NCI-H526 treated with DMSO at 0.1 percent for 48 hours (cell line): ENCODE measurements at regions not wholly inside any gene's neighbourhood (a gene's known extent, or its start where the extent isn't known, plus 50 kb on each side); places are given as distances from the start of the nearest gene placed in this dataset.

ENCODE experiments used
- DNase-seq: peaks from one replicate; lab custom pipeline; 2025; lab: John Stamatoyannopoulos, UW

GRCh38 chr4:110675426-110675825 is 52.5 kb upstream of the PITX2 start:
- no peak for DNase-seq

GRCh38 chr4:110676241-110676640 is 53.4 kb upstream of the PITX2 start:
- DNase-seq: no peak

GRCh38 chr4:110678517-110679227 is 55.8 kb upstream of the PITX2 start:
- no peak for DNase-seq

- DNase-seq: no peak
Observed at GRCh38 chr4:110680265-110680664, 57.4 kb upstream of the PITX2 start.

GRCh38 chr4:110681381-110681780 is 58.5 kb upstream of the PITX2 start:
- DNase-seq: no peak

GRCh38 chr4:110682311-110682710 is 59.4 kb upstream of the PITX2 start:
- DNase-seq: no peak

GRCh38 chr4:110683601-110684000 is 60.7 kb upstream of the PITX2 start:
- DNase-seq: no peak

- no peak for DNase-seq
Observed at GRCh38 chr4:110702326-110702725, 79.4 kb upstream of the PITX2 start.

GRCh38 chr4:110704748-110705439 is 82.0 kb upstream of the PITX2 start:
- no peak for DNase-seq

GRCh38 chr4:110705440-110705782 is 82.5 kb upstream of the PITX2 start:
- no peak for DNase-seq

GRCh38 chr4:110710070-110710469 is 87.2 kb upstream of the PITX2 start:
- DNase-seq: no peak

- DNase-seq: no peak
Observed at GRCh38 chr4:110712486-110712885, 89.6 kb upstream of the PITX2 start.

GRCh38 chr4:110730318-110730717 is 107.4 kb upstream of the PITX2 start:
- no peak for DNase-seq

- DNase-seq: no peak
Observed at GRCh38 chr4:110733901-110734300, 111.0 kb upstream of the PITX2 start.

- no peak for DNase-seq
Observed at GRCh38 chr4:110735686-110736085, 112.8 kb upstream of the PITX2 start.

- DNase-seq: no peak
Observed at GRCh38 chr4:110737931-110738330, 115.1 kb upstream of the PITX2 start.

GRCh38 chr4:110742143-110742542 is 119.3 kb upstream of the PITX2 start:
- no peak for DNase-seq

- no peak for DNase-seq
Observed at GRCh38 chr4:110748071-110748470, 125.2 kb upstream of the PITX2 start.

- no peak for DNase-seq
Observed at GRCh38 chr4:110751183-110751582, 128.3 kb upstream of the PITX2 start.

- DNase-seq: no peak
Observed at GRCh38 chr4:110751986-110752385, 129.1 kb upstream of the PITX2 start.

- no peak for DNase-seq
Observed at GRCh38 chr4:110753466-110753865, 130.6 kb upstream of the PITX2 start.

- no peak for DNase-seq
Observed at GRCh38 chr4:110754716-110755115, 131.8 kb upstream of the PITX2 start.

GRCh38 chr4:110769578-110769977 is 146.7 kb upstream of the PITX2 start:
- DNase-seq: no peak

- no peak for DNase-seq
Observed at GRCh38 chr4:110770353-110770752, 147.5 kb upstream of the PITX2 start.
